IPS-15b (cell line): ENCODE measurements at regions not wholly inside any gene's neighbourhood (a gene's known extent, or its start where the extent isn't known, plus 50 kb on each side); places are given as distances from the start of the nearest gene placed in this dataset.

Experiments used
- H3K27me3 ChIP-seq: one replicate; pipeline ENCODE4 v1.6.1; 2013; ENCODE audit warnings: low read length; ENCODE audit not compliant: control insufficient read depth, insufficient read depth
- H3K36me3 ChIP-seq: one replicate; pipeline ENCODE4 v1.6.1; 2013; ENCODE audit warnings: low read length; ENCODE audit not compliant: control insufficient read depth, insufficient read depth
- H3K4me1 ChIP-seq: one replicate; pipeline ENCODE4 v1.6.1; 2013; ENCODE audit warnings: mild to moderate bottlenecking, low read length; ENCODE audit not compliant: control insufficient read depth, insufficient read depth
- H3K4me3 ChIP-seq: one replicate; pipeline ENCODE4 v1.5.1; 2013; ENCODE audit warnings: low read depth, low read length
- H3K9ac ChIP-seq: one replicate; pipeline ENCODE4 v1.6.1; 2013; ENCODE audit warnings: low read depth, mild to moderate bottlenecking, low read length
- H3K9me3 ChIP-seq: one replicate; pipeline ENCODE4 v1.6.1; 2013; ENCODE audit warnings: mild to moderate bottlenecking, low read length; ENCODE audit not compliant: control insufficient read depth, insufficient read depth

DNA sequence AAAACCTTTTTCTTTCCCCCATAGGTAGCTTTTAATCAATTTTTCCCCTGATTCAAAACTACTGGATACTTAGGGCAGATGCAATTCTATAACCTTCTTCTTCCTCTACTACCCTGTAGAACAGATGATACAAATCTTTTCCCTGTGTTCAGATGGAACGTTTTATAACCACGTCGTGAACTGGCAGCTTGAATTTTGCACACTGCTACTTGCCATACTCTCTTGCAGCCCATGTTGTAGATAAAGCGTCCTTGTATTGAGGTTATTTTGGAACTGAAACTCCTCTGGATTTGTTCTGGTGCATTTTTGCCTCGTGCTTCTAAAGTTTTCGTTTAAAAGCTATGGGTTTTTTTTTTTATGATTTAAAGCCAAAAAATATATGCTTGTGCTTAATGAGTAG, 440.2 kb downstream of the RFPL4B start:
- no peaks in the 10 kb centered on the region for H3K36me3 ChIP-seq
- no peaks in the 10 kb centered on the region for H3K27me3 ChIP-seq
- no peak overlapping the region for H3K9ac ChIP-seq
- no peaks in the 10 kb centered on the region for H3K4me1 ChIP-seq
- no peak overlapping the region for H3K4me3 ChIP-seq
- no peaks in the 10 kb centered on the region for H3K9me3 ChIP-seq

- no peak overlapping the region for H3K9ac ChIP-seq
- no peaks in the 10 kb centered on the region for H3K36me3 ChIP-seq
- no peaks in the 10 kb centered on the region for H3K4me1 ChIP-seq
- H3K9me3 ChIP-seq: no peaks in the 10 kb centered on the region
- no peak overlapping the region for H3K4me3 ChIP-seq
- peaks cover 5% of the 10 kb centered on the region for H3K27me3 ChIP-seq
These were observed 448.2 kb downstream of the RFPL4B start for GRCh38 chr6:112795316-112795715.

- H3K36me3 ChIP-seq: no peaks in the 10 kb centered on the region
- H3K9ac ChIP-seq: no peak overlapping the region
- H3K9me3 ChIP-seq: no peaks in the 10 kb centered on the region
- no peaks in the 10 kb centered on the region for H3K4me1 ChIP-seq
- peaks cover 5% of the 10 kb centered on the region for H3K27me3 ChIP-seq
- H3K4me3 ChIP-seq: no peak overlapping the region
These were observed 449.6 kb downstream of the RFPL4B start for GRCh38 chr6:112796712-112797111.

DNA sequence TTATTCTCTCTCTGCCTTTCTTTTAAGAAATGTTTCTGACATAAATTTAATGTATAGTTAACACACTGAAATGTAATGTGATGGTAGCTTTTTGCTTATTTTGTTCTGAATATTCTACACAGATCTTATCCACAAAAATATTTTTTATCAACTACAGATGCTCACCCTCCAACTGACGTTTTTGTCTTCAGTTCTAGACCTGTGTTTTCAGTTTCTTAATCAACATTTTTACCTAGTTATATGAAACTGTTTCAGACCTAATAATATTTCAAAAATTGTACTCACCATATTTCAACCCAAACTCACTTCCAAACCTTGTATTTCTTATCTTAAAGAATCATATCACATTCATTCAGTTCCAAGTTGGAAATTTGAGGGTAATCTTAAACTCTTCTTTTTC, 452.8 kb downstream of the RFPL4B start:
- no peaks in the 10 kb centered on the region for H3K9me3 ChIP-seq
- H3K4me1 ChIP-seq: no peaks in the 10 kb centered on the region
- H3K36me3 ChIP-seq: no peaks in the 10 kb centered on the region
- H3K27me3 ChIP-seq: peaks cover 5% of the 10 kb centered on the region
- H3K9ac ChIP-seq: no peak overlapping the region
- H3K4me3 ChIP-seq: no peak overlapping the region

DNA sequence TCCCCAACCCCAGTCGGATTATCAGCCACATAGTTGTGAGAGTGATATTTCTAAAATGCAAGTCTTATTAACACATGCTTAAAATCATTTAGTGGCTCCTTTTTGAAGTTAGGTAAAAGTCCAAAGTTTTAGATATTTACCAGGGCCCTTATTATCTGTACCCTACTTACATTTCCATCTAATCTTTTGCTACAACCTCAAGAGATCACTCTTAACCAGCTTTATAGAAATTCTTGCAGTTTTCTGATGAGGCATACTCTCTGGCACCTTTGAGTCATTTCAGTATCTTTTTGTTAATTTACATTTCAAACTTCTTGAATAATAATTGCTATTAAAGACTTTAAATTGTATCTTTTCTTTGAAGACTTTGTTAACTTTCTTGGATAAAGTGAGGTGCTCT, 453.3 kb downstream of the RFPL4B start:
- H3K4me1 ChIP-seq: no peaks in the 10 kb centered on the region
- H3K27me3 ChIP-seq: peaks cover 2% of the 10 kb centered on the region
- H3K9ac ChIP-seq: no peak overlapping the region
- no peaks in the 10 kb centered on the region for H3K36me3 ChIP-seq
- no peaks in the 10 kb centered on the region for H3K9me3 ChIP-seq
- H3K4me3 ChIP-seq: no peak overlapping the region

GRCh38 chr6:112800916-112801315, 453.8 kb downstream of the RFPL4B start:
- Histone ChIP-seq H3K27me3 (no peaks in the 10 kb centered on the region), H3K4me1 (no peaks in the 10 kb centered on the region), H3K9me3 (no peaks in the 10 kb centered on the region), H3K36me3 (no peaks in the 10 kb centered on the region), H3K4me3 (no peak overlapping the region), H3K9ac (no peak overlapping the region)

DNA sequence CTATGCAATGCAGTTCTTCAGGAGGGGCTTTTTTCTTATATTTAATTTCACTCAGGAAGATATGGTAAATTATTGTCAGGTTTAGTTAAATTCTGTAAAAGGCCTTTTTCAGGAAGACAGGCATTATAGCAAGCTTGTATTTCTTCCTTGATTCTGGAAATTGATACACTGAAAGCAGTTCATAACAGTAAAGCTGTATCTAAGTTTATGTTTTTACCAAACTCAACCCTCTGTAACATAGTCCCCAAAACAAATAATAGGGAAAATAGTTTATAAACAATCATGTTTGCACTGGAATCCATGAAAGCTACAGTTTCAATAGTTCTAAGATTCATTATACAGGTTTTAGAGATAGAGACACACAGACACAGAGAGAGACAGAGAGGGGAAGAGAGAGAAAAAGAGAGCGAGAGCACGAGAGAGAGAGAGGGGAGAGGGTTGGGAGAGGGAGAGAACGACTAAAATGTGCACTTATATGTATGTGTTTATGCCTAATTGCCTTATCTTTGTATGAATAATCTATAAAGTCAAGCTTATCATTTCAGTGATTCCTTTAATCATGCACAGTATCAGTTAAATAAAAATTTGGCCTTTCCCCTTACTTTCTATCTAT, 454.4 kb downstream of the RFPL4B start:
- Histone ChIP-seq H3K9ac (no peak overlapping the region), H3K36me3 (no peaks in the 10 kb centered on the region), H3K4me1 (no peaks in the 10 kb centered on the region), H3K9me3 (no peaks in the 10 kb centered on the region), H3K4me3 (no peak overlapping the region), H3K27me3 (no peaks in the 10 kb centered on the region)

DNA sequence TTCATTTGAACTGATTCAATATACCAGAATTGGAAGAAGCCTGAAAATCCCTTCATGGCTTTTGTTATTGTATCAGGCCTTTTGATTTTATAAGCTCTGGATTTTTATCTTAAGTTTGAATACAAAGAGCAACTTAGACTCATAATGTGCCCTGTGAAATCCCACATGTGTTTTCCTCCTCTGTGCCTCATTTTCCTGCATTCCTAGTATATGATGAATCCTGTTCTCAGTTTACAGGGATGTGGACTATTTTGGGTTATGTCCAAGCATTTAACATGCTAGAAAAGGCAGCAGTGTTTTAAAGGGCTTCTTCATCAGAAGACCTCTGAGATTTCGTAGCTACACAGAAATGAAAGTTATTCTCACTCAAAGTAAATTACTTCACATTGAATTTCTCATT, 455.0 kb downstream of the RFPL4B start:
- H3K36me3 ChIP-seq: no peaks in the 10 kb centered on the region
- no peaks in the 10 kb centered on the region for H3K27me3 ChIP-seq
- no peak overlapping the region for H3K4me3 ChIP-seq
- no peak overlapping the region for H3K9ac ChIP-seq
- H3K9me3 ChIP-seq: no peaks in the 10 kb centered on the region
- no peaks in the 10 kb centered on the region for H3K4me1 ChIP-seq

GRCh38 chr6:112804638-112805330, 457.7 kb downstream of the RFPL4B start:
- H3K27me3 ChIP-seq: no peaks in the 10 kb centered on the region
- H3K9me3 ChIP-seq: no peaks in the 10 kb centered on the region
- no peak overlapping the region for H3K4me3 ChIP-seq
- no peak overlapping the region for H3K9ac ChIP-seq
- H3K36me3 ChIP-seq: no peaks in the 10 kb centered on the region
- no peaks in the 10 kb centered on the region for H3K4me1 ChIP-seq

GRCh38 chr6:112806163-112806865, 459.2 kb downstream of the RFPL4B start:
- Histone ChIP-seq H3K9me3 (no peaks in the 10 kb centered on the region), H3K9ac (no peak overlapping the region), H3K27me3 (no peaks in the 10 kb centered on the region), H3K36me3 (no peaks in the 10 kb centered on the region), H3K4me3 (no peak overlapping the region), H3K4me1 (no peaks in the 10 kb centered on the region)

GRCh38 chr6:112821476-112821875, 474.3 kb downstream of the RFPL4B start:
- Histone ChIP-seq H3K4me3 (no peak overlapping the region), H3K4me1 (no peaks in the 10 kb centered on the region), H3K9me3 (no peaks in the 10 kb centered on the region), H3K36me3 (no peaks in the 10 kb centered on the region), H3K27me3 (no peaks in the 10 kb centered on the region), H3K9ac (no peak overlapping the region)

DNA sequence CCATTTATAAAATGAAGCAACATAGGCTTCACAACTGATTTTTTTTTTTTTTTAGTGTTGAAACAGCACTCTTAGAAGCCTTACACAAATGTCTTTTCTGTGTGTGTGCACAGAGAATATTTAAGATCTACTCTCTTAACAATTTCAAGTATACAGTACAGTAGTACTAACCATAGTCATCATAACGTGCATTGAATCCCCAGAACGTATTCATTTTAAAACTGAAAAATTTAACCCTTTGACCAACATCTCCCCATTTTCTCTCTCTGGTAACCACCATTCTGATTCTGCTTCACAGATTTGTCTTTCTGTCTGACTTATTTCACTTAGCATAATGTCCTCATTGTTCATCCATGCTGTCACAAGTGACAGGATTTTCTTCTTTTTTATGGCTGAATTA, 475.6 kb downstream of the RFPL4B start:
- Histone ChIP-seq H3K27me3 (no peaks in the 10 kb centered on the region), H3K4me1 (peaks cover 1% of the 10 kb centered on the region), H3K4me3 (no peak overlapping the region), H3K9me3 (no peaks in the 10 kb centered on the region), H3K36me3 (no peaks in the 10 kb centered on the region), H3K9ac (no peak overlapping the region)
